Endothelial cell (in vitro differentiated cells): ENCODE measurements at regions not wholly inside any gene's neighbourhood (a gene's known extent, or its start where the extent isn't known, plus 50 kb on each side); places are given as distances from the start of the nearest gene placed in this dataset.
"Not testable (repeated sequence)": the region's sequence is repeated elsewhere in the genome, so short reads cannot be mapped to it uniquely, and the experiment has no call there.

Experiments used
- DNase-seq: peaks from one replicate; pipeline ENCODE4 v3.0.0; 2021; ENCODE audit warnings: low spot score
- H3K27ac Mint-ChIP-seq: one replicate; pipeline ENCODE4 v1.8.0; 2021; ENCODE audit warnings: mixed read lengths, inconsistent platforms; ENCODE audit not compliant: unreplicated experiment
- H3K27me3 Mint-ChIP-seq: one replicate; pipeline ENCODE4 v1.8.0; 2021; ENCODE audit warnings: mild to moderate bottlenecking, moderate library complexity, mixed read lengths, inconsistent platforms; ENCODE audit not compliant: unreplicated experiment
- H3K36me3 Mint-ChIP-seq: one replicate; pipeline ENCODE4 v1.8.0; 2021; ENCODE audit warnings: mild to moderate bottlenecking, low read depth, mixed read lengths, inconsistent platforms; ENCODE audit not compliant: unreplicated experiment
- H3K4me1 Mint-ChIP-seq: one replicate; pipeline ENCODE4 v1.8.0; 2021; ENCODE audit warnings: mild to moderate bottlenecking, mixed read lengths, inconsistent platforms; ENCODE audit not compliant: unreplicated experiment
- H3K4me3 Mint-ChIP-seq: one replicate; pipeline ENCODE4 v1.8.0; 2021; ENCODE audit warnings: mild to moderate bottlenecking, mixed read lengths, inconsistent platforms; ENCODE audit not compliant: unreplicated experiment
- H3K9me3 Mint-ChIP-seq: one replicate; pipeline ENCODE4 v1.8.0; 2021; ENCODE audit warnings: mixed read lengths, inconsistent platforms; ENCODE audit not compliant: unreplicated experiment
- CTCF ChIP-seq: fragments of 200-600 bp; sonication (generic); IDR thresholded peaks from one replicate; pipeline ENCODE4 v1.5.0; 2021; ENCODE audit warnings: antibody characterized with exemption; ENCODE audit not compliant: unreplicated experiment

- H3K9me3 Mint-ChIP-seq: no peaks in the 10 kb centered on the region
- peaks cover 14% of the 10 kb centered on the region for H3K4me1 Mint-ChIP-seq
- no peak for DNase-seq
- H3K4me3 Mint-ChIP-seq: no peak overlapping the region
- TF ChIP-seq CTCF: no peak
- H3K27ac Mint-ChIP-seq: no peak overlapping the region
- H3K27me3 Mint-ChIP-seq: peaks cover 4% of the 10 kb centered on the region
- H3K36me3 Mint-ChIP-seq: no peaks in the 10 kb centered on the region
These were observed 111.3 kb downstream of the GGTLC2 start for GRCh38 chr22:22755778-22756100.

- TF ChIP-seq CTCF: no peak
- Mint-ChIP-seq H3K4me1 (peaks cover 14% of the 10 kb centered on the region), H3K27ac (no peak overlapping the region), H3K27me3 (peaks cover 4% of the 10 kb centered on the region), H3K36me3 (no peaks in the 10 kb centered on the region), H3K4me3 (no peak overlapping the region), H3K9me3 (no peaks in the 10 kb centered on the region)
- no peak for DNase-seq
These were observed 111.7 kb downstream of the GGTLC2 start for GRCh38 chr22:22756109-22756508.

- not testable (repeated sequence) for H3K36me3 Mint-ChIP-seq, H3K4me3 Mint-ChIP-seq, DNase-seq, H3K9me3 Mint-ChIP-seq, H3K27ac Mint-ChIP-seq, H3K27me3 Mint-ChIP-seq
- peaks cover 14% of the 10 kb centered on the region for H3K4me1 Mint-ChIP-seq
These were observed 112.3 kb downstream of the GGTLC2 start for GRCh38 chr22:22756551-22757201.

- H3K9me3 Mint-ChIP-seq, DNase-seq, H3K27me3 Mint-ChIP-seq, H3K27ac Mint-ChIP-seq, H3K36me3 Mint-ChIP-seq, H3K4me3 Mint-ChIP-seq: not testable (repeated sequence)
- H3K4me1 Mint-ChIP-seq: peaks cover 17% of the 10 kb centered on the region
These were observed 113.8 kb downstream of the GGTLC2 start for GRCh38 chr22:22758101-22758807.

- no peak for TF ChIP-seq CTCF
- Mint-ChIP-seq H3K4me1 (peaks cover 17% of the 10 kb centered on the region), H3K27me3 (peaks cover 3% of the 10 kb centered on the region), H3K27ac (peak overlapping the region; percentile 55), H3K9me3 (no peaks in the 10 kb centered on the region), H3K4me3 (no peak overlapping the region), H3K36me3 (no peaks in the 10 kb centered on the region)
- DNase-seq: no peak
These were observed 115.0 kb downstream of the GGTLC2 start for GRCh38 chr22:22759371-22759770.

GRCh38 chr22:22759889-22760546, 115.6 kb downstream of the GGTLC2 start:
- Mint-ChIP-seq H3K4me3 (no peak overlapping the region), H3K27me3 (peaks cover 3% of the 10 kb centered on the region), H3K4me1 (peaks cover 17% of the 10 kb centered on the region), H3K36me3 (no peaks in the 10 kb centered on the region), H3K27ac (peak overlapping the region; percentile 55), H3K9me3 (no peaks in the 10 kb centered on the region)
- no peak for TF ChIP-seq CTCF
- no peak for DNase-seq
